ENCODE measurements at regions not wholly inside any gene's neighbourhood (a gene's known extent, or its start where the extent isn't known, plus 50 kb on each side); places are given as distances from the start of the nearest gene placed in this dataset.

DNA sequence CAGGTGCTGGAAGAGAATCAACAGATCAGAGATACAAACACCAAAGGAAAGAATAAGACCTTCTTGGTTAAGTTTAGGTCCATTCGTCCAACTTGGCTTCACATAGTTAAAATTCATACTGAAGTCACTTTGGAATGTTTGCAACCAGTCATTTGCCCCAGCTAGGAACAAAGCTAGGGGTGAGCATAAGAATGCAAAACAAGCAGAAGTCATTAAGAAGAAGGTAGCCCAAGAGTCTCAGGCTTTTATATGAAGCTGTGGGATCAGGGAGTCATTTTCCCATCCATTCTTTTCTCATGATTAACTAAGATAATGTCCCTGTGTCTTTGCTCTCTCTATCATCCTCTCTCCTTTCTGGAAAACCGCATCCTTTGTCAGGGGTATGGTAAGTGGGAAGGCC, 51.5 kb upstream of the TMEM170B start:
- no peak for TF ChIP-seq POLR2A (IDR thresholded peaks at IDR 0.05; ENCODE audit: low read depth, low read length)
- TF ChIP-seq, protein P1, sequence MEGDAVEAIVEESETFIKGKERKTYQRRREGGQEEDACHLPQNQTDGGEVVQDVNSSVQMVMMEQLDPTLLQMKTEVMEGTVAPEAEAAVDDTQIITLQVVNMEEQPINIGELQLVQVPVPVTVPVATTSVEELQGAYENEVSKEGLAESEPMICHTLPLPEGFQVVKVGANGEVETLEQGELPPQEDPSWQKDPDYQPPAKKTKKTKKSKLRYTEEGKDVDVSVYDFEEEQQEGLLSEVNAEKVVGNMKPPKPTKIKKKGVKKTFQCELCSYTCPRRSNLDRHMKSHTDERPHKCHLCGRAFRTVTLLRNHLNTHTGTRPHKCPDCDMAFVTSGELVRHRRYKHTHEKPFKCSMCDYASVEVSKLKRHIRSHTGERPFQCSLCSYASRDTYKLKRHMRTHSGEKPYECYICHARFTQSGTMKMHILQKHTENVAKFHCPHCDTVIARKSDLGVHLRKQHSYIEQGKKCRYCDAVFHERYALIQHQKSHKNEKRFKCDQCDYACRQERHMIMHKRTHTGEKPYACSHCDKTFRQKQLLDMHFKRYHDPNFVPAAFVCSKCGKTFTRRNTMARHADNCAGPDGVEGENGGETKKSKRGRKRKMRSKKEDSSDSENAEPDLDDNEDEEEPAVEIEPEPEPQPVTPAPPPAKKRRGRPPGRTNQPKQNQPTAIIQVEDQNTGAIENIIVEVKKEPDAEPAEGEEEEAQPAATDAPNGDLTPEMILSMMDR (conservative IDR thresholded peaks at IDR 0.05; ENCODE audit: low read depth, low read length) = no peak
- TF ChIP-seq, protein P2, sequence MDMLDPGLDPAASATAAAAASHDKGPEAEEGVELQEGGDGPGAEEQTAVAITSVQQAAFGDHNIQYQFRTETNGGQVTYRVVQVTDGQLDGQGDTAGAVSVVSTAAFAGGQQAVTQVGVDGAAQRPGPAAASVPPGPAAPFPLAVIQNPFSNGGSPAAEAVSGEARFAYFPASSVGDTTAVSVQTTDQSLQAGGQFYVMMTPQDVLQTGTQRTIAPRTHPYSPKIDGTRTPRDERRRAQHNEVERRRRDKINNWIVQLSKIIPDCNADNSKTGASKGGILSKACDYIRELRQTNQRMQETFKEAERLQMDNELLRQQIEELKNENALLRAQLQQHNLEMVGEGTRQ (IDR thresholded peaks at IDR 0.05; ENCODE audit: low read depth, low read length) = no peak
- no peak for TF ChIP-seq CEBPB (IDR thresholded peaks at IDR 0.05; ENCODE audit: low read depth, low read length)
- TF ChIP-seq, protein P3, sequence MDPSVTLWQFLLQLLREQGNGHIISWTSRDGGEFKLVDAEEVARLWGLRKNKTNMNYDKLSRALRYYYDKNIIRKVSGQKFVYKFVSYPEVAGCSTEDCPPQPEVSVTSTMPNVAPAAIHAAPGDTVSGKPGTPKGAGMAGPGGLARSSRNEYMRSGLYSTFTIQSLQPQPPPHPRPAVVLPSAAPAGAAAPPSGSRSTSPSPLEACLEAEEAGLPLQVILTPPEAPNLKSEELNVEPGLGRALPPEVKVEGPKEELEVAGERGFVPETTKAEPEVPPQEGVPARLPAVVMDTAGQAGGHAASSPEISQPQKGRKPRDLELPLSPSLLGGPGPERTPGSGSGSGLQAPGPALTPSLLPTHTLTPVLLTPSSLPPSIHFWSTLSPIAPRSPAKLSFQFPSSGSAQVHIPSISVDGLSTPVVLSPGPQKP (IDR thresholded peaks at IDR 0.05; ENCODE audit: borderline replicate concordance, low read depth, low read length) = no peak
- TF ChIP-seq RAD21 (IDR thresholded peaks at IDR 0.05; ENCODE audit: low read length) = no peak
- no peak for TF ChIP-seq FOS (IDR thresholded peaks at IDR 0.05; ENCODE audit: low read depth, low read length)
- TF ChIP-seq MAFK (IDR thresholded peaks at IDR 0.05; ENCODE audit: low read depth, low read length) = no peak
